GM18508 (cell line): ENCODE measurements at regions not wholly inside any gene's neighbourhood (a gene's known extent, or its start where the extent isn't known, plus 50 kb on each side); places are given as distances from the start of the nearest gene placed in this dataset.
"Not testable (repeated sequence)": the region's sequence is repeated elsewhere in the genome, so short reads cannot be mapped to it uniquely, and the experiment has no call there.

Source experiments
- ATAC-seq: cut with Tn5 transposase; IDR thresholded peaks from one replicate; pipeline ENCODE4 v1.9.1; 2021; ENCODE audit warnings: moderate number of reproducible peaks; ENCODE audit not compliant: insufficient read depth, unreplicated experiment

DNA sequence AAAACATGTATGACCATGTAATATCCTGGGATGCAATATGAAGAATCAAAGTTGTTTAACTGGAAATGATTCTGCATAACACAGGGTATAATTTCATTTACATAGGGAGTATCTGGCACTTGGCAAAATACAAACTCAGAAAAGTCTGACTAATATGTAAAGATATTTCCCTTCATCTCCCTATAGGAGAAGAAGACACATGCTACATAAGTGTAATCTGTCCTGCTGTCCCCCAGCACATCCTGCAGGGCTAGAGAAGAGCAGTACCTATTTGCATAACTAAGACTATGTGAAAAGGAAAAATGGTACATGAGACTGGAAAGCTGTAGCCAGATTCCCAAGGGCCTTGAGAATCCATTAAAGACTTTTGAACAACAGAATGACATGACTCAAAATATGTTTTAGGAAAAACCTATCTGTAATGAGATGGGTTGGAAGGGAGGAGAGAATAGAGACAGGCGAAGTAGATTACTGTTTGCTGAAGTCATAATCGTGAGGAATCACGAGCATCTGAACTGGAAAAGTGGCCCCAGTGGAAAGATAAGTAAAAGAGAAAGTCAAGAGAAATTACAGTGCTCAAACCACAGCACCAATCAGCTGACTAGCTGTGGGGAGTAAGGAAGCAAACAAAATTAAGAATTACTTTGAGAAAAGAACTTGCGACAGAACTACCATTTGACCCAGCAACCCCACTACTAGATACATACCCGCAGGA is 155.1 kb upstream of the HMGA2 start:
- no peak for ATAC-seq

DNA sequence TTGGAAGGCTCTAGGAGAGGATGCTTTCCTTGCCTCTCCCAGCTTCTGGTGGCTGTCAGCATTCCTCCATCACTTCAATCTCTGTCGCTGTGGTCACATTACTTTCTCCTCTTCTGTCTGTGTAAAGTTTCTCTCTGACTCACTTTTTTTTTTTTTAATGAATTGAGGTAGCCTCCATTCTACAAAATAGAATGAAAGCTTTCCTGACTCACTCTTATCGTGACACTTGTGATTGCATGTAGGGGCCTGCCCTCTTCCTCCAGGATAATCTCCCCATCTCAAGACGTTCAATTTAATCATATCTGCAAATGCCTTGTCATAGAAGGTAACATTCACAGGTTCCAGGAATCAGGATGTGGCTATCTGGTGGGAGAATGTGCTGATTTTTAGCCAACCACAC is 153.5 kb upstream of the HMGA2 start:
- ATAC-seq = no peak

DNA sequence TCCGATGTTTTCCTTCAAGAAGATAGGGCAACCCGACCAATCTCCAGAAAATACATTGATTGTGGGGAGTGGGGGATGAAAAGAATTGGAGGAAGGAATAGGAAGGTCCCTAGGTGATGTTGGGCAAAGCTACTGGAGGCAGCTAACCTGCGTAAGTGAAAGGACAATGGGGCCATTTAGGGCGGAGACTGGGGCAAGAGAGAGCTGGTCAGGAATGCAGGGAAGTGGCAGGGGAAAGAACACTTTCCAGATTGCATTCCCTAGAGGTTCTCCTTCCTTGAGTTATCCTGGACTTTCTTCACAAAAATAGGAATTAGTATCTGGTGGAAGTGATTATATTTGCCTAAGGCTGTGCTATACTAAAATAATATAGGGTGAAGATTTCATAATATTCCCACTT is 151.8 kb upstream of the HMGA2 start:
- no peak for ATAC-seq

DNA sequence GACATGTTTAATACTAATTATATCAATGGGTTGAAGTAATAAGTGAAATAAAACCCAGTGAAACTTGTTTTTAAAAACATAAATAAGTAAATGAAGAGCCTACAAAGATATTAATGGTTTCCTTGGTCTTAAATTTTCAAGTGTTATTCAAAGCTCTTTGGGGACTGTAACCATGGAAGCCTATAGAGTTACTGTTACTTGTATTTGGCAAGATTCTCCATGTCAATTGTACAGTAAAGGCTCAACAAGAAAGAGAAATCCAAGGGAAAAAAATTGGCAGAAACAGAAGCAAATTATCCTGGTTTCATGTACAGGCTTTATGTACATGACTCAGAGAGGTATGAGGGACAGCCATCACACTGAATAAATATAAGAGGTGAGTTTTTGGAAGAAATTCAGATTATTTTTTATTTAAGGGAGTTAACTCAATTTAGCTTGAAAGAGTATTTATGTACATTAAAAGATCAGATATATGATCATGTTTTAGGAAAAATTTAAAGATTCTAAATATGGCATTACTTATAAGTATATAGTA is 151.1 kb upstream of the HMGA2 start:
- no peak for ATAC-seq

DNA sequence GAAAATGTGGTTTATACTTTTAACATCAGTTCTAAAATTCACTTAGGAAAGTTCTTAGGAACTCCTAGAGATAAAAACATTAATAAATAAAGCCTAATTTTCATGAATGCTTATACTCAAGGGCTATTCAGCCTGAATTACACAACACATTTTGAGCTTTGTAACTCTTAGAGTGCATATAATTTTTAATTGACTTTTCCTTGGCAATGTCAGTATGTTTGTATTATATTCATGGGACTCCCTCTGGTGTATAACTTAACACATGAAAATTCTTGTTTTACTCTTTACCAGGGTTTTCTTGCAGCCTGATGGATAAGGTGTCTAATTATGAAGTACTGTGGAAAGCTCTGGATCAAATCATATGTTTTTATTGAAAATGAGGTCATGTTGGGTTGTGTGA is 150.6 kb upstream of the HMGA2 start:
- ATAC-seq = no peak

DNA sequence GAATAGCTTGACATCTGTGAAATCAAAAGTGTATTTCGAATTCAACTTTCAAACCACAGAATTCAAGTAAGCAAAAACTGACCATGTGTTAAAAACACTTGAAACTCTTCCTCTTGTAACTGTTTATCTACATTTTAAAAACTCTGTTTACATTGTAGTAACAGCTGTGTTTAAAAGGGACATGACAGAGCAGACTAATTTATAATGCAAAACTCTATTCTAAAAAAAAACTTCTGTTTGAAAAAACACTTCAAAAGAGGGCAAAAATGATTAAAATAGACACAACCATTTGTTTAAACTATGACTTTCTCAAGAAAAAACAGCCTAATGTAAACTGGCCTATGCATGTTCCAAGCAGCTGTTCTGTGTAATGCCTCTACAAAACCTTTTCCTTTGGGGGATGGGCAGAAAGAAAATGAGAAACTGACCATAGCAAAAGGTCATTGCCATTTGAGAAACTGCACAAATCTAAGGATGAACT is 149.1 kb upstream of the HMGA2 start:
- ATAC-seq = no peak

DNA sequence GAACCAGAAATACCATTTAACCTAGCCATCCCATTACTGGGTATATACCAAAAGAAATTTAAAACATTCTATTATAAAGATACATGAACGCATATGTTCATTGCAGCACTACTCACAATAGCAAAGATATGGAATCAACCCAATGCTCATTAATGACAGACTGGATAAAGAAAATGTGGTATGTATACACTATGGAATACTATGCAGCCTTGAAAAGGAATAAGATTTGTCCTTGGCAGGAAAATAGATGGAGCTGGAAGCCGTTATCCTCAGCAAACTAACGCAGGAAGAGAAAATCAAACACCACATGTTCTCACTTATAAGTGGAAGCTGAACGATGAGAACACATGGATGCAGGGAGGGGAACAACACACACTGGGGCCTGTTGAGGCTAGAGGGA is 146.1 kb upstream of the HMGA2 start:
- ATAC-seq = not testable (repeated sequence)

DNA sequence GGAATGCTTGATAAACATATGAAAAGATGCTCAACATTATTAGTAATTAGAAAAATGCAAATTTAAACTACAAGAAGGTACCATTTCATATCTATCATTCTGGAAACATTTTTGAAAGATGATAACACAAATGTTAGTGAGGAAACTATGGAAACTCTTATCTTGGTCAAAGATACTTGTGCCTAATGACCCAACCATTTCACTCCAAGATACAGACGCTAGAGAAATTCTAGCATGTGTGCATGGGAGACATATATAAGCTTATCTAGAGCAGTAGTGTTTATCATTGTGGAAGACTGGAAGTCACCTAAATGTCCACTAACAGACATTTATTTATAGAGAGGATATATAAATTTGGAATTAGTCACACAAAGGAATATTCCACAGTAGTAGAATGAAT is 143.1 kb upstream of the HMGA2 start:
- no peak for ATAC-seq

DNA sequence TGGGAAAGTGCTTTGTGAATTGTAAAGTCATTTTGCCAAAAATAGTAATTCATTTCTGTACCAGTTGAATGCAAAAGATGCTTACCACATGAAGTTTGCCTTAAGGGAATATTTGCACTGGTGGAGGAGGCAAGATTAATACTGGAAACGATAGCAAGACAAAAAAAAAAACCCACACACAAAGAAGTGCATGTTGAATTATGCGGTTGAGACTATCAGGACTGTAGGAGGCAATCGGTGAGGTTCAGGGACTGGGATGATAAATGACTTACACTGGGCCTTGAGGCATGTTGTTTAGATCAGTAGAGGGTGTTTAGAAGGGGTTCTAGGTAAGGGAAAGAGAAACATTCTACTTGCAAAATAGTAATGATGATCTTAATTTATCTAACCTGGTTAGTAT is 142.2 kb upstream of the HMGA2 start:
- ATAC-seq = no peak

DNA sequence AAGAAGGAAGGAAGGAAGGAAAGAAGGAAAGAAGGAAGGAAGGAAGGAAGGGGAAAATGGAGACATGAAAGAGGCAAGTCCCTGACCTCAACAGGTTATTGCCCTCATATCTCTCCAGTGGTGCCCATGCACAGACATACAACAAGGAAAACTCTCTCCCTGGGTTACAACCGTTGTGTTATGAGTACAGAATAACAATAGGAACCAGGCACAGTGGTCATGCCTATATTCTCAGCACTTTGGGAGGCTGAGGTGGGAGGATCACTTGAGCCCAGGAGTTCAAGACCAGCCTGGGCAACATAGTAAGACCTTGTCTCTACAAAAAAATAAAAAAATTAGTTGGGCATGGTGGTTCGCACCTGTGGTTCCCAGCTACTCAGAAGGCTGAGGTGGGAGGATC is 139.4 kb upstream of the HMGA2 start:
- no peak for ATAC-seq

DNA sequence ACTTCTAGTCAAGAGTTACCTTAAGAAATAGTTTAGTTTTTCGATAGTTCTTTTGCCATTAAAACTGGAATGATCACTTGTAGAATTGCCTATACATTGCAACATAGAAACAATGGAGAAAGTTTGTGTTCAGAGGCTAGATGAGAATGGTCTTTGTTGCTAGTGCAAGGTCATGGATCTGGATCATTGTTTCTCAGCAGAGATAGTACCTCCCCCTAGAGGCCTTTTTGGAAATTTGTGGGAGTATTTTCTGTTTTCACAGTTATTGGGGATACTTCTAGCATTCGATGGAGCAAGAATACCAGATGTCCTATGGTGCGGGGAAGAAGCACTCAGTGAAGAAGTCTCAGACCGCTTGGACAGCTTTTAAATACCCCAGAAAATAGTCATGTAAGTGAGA is 138.8 kb upstream of the HMGA2 start:
- no peak for ATAC-seq

DNA sequence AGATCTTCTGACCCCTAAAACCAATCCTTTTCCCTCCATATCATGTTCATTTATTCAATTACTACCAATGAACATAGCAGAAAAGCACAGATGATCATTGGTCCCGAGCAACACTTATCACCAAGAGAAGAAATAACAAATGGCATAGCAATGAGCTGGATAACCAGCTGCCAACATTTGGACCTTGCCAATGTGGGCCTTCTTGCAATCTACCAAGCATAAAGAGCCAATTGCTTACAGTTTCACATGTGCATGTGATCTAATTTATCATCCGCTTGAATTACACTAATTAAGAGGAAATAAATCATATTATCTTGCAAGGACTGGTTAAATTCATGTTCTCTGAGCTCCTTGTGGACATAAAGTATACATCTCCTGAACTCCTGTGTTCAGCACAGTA is 134.8 kb upstream of the HMGA2 start:
- no peak for ATAC-seq

DNA sequence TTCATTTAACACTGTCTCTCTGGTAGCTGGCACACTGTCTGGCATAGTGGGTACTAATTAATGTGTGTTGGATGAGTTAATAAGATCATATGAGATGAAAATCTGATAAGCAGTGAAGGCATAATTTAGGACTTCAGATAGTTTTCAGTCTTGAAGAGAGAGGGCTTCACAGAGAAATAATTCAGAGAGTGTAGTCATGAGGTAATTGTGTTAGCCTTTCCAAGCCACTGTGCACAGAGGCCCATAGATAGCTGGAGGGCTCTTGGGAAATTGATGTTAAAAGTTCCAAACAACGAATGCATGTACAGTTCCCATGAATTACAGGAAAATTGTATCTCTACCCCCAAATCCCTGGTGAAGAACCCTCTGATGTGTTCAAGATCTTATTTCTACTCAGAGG is 133.8 kb upstream of the HMGA2 start:
- no peak for ATAC-seq

DNA sequence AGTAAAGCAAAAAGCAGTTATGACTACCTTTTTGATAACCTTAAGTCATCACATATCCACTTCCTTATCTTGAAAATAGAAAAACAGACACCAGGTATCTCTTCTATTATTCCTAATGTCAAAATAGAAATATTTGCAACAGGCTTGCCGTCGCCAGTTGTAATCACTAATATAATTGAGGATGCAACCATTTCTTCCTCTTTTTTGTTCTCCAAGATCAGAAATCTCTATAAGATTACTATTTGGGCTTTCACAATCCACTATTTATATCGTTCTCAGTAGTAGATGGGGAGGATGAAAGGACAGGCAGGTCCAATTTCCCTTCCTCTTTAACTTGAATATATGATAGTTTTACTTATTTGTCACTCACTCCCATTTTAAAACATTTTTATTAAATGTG is 130.2 kb upstream of the HMGA2 start:
- ATAC-seq = no peak

DNA sequence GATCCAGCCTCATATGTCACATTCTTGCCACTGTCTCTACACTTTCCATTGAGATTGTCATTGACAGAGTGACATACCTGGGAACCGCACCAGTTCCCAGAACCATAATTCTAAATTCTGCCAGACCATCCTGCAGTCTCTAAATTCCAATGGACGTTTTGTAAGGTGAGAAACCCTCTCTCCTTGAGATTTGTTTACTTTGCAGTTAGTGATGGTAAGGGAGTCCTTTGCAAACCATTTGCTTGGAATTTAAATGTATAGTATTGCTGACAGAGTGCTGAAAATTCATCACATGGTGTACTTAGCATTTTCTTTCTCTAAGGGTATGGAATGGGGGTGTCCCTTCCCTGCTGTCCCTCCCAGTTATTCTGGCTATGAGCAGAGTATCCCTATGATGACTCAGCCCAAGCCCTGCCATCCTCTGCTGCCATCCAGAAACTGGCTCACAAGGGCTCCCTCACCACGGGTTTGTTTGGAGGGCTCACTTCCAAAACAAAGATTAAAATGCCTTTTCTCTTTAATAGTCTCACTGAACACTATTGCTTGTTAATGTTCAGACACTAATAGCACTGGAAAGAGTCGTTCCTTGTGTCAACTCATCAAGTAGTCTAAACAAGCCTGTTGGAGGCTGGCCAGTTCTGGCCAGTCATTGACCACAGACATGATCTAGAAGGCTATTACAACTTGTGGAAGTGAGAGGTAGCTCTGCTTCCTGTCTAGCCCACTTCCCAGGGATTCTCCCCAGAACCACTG is 129.0 kb upstream of the HMGA2 start:
- no peak for ATAC-seq

DNA sequence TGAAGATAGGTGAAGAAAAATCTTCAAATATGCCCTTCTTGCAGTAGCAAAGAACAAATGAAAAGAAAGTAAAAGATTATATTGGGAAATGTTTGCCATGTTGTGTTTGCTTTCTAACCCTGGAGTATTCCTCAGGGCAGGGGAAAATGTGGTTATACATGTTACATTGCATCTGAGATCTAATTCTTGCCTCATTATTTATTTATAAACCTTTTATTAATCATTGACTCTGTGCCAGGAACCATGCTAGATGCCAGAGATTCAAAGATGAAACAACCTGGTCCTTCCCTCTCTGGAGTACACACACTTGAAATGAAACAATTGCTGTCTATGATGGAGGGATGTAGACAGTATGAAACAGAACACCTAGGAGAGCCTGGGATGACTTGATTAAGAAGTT is 128.1 kb upstream of the HMGA2 start:
- no peak for ATAC-seq

DNA sequence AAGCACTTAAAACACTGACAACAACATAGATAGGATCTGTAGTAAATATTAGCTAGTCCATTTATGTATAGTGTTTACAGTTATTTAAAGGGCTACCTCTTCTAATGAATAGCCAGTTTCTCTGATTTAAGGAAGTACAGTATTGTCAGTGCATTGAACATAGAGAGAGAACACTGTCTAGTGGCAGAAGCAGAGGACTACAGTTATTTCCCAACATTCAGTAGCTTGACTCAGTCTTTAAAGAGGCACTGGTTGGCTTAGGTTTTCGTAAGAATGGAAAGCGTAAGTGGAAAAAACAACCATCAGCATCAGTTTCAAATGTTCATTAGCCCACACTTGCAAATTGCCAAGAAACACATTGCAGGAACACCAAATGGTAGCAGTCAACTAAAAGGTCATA is 125.0 kb upstream of the HMGA2 start:
- ATAC-seq = no peak

DNA sequence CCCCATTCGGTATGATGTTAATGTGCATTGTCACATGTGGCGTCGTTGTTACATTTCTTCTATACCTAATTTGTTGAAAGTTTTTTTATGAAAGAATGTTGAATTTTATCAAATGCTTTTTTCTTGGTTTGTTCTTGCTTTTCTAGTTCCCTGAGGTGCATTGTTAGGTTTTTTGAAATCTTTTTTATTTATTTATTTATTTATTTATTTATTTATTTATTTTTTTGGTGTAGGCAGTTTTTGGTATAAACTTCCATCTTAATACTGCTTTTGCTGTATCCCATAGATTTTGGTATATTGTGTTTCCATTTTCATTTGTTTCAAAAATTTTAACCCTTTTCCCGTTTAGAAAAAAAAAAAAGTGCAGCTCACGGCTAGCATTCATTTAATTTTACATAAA is 121.1 kb upstream of the HMGA2 start:
- no peak for ATAC-seq

DNA sequence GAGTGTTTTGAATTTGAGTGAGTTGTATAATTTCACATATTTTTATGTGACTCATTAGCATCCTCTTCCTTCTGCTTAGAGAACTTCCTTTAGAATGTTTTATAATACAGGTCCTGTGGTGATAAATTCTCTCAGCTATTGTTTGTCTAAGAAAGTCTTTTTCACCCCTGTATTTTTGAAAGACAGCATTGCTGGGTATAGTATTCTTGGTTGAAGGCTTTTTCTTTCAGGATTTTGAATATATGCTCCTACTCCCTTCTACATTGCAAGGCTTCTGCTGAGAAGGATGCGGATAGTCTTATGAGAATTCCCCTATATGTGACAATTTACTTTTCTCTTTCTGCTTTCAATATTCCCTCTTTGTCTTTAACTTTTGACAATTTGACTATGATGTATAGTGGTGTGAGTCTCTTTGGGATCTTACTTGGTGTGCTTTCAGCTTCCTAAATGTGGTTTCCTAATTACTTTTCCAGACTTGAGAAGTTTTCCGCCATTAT is 118.9 kb upstream of the HMGA2 start:
- ATAC-seq = no peak

DNA sequence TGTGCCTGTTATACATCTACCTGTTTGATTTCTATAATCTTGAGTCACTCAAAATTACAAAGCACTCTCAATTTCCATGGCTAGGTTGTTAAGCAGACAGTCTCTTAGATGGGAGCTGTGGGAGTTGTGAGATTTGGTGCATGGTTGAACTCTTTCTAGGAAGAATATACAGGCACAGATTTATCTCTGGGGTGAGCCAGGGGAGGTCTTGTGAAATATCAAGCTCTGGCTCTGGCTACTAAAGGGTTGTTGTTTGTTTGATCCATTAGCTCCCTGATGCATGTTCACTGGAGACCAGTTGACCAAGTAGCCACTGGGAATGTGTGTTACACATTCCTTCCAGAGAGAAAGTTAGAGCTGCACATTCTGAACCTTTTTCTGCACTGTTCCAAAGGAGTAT is 117.2 kb upstream of the HMGA2 start:
- no peak for ATAC-seq

DNA sequence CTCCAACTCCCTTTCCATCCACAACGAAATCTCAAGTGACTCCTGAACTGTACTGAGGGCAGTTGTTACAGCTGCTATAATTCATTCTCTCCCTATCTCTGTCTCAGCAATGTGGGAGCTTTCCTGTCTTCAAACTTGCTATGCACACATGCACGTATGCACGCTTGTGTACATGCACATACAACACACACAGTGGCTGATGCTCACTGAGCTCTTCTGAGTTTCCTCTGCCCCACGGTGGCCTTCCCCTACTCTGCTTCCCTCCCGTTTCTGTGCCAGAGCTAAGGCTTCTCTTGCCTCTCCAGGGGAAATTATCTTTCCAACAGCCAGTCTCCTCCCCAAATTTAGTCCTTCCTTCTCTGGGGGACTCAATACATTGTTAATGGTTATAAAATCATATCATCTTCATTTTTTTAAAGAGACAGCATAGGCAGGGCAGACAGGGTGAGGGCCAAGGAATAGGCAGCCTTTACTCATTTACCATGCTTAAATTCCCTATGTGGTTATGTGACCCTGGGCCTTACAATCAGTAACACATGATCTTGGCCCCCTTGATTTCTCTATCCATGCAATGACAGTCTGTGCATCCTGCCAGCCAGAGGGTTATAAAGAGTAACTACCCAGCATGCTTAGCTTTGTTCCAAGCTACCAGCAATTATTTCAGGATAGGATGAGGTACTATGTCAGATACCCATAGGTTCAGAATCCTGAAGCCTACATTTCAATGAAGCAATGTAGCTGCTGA is 111.9 kb upstream of the HMGA2 start:
- ATAC-seq = no peak
